GM18858 (cell line): ENCODE measurements at regions not wholly inside any gene's neighbourhood (a gene's known extent, or its start where the extent isn't known, plus 50 kb on each side); places are given as distances from the start of the nearest gene placed in this dataset.
"Not testable (repeated sequence)": the region's sequence is repeated elsewhere in the genome, so short reads cannot be mapped to it uniquely, and the experiment has no call there.

Source experiments
- ATAC-seq: cut with Tn5 transposase; IDR thresholded peaks from one replicate; pipeline ENCODE4 v1.9.1; 2021; ENCODE audit not compliant: unreplicated experiment

GRCh38 chr10:34016576-34016975, 682.1 kb upstream of the NRP1 start:
- no peak for ATAC-seq

GRCh38 chr10:34015700-34016099, 681.2 kb upstream of the NRP1 start:
- no peak for ATAC-seq

- no peak for ATAC-seq
These were observed 678.8 kb upstream of the NRP1 start for GRCh38 chr10:34013235-34013634.

- ATAC-seq: no peak
These were observed 676.4 kb upstream of the NRP1 start for GRCh38 chr10:34010891-34011290.

- not testable (repeated sequence) for ATAC-seq
These were observed 675.8 kb upstream of the NRP1 start for GRCh38 chr10:34010228-34010627.

- no peak for ATAC-seq
These were observed 674.2 kb upstream of the NRP1 start for GRCh38 chr10:34008656-34009055.

- no peak for ATAC-seq
These were observed 672.0 kb upstream of the NRP1 start for GRCh38 chr10:34006471-34006870.

- no peak for ATAC-seq
These were observed 669.1 kb upstream of the NRP1 start for GRCh38 chr10:34003561-34003960.

GRCh38 chr10:34002896-34003295, 668.4 kb upstream of the NRP1 start:
- ATAC-seq: no peak

GRCh38 chr10:34001831-34002230, 667.4 kb upstream of the NRP1 start:
- ATAC-seq: no peak

GRCh38 chr10:34001087-34001580, 666.7 kb upstream of the NRP1 start:
- no peak for ATAC-seq

GRCh38 chr10:33993917-33994316, 659.5 kb upstream of the NRP1 start:
- ATAC-seq: no peak

GRCh38 chr10:33991924-33992323, 657.5 kb upstream of the NRP1 start:
- no peak for ATAC-seq

GRCh38 chr10:33986515-33986914, 652.0 kb upstream of the NRP1 start:
- no peak for ATAC-seq

GRCh38 chr10:33986016-33986415, 651.5 kb upstream of the NRP1 start:
- ATAC-seq: no peak

GRCh38 chr10:33982995-33983394, 648.5 kb upstream of the NRP1 start:
- ATAC-seq: no peak

GRCh38 chr10:33981301-33981700, 646.8 kb upstream of the NRP1 start:
- ATAC-seq: no peak

GRCh38 chr10:33979195-33979594, 644.7 kb upstream of the NRP1 start:
- ATAC-seq: no peak

- no peak for ATAC-seq
These were observed 641.0 kb upstream of the NRP1 start for GRCh38 chr10:33975481-33975880.

GRCh38 chr10:33974976-33975478, 640.6 kb upstream of the NRP1 start:
- ATAC-seq: no peak

- ATAC-seq: no peak
These were observed 634.5 kb upstream of the NRP1 start for GRCh38 chr10:33968983-33969382.

GRCh38 chr10:33967606-33968120, 633.2 kb upstream of the NRP1 start:
- ATAC-seq: no peak

- ATAC-seq: no peak
These were observed 632.5 kb upstream of the NRP1 start for GRCh38 chr10:33966946-33967345.
